ENCODE measurements at regions not wholly inside any gene's neighbourhood (a gene's known extent, or its start where the extent isn't known, plus 50 kb on each side); places are given as distances from the start of the nearest gene placed in this dataset.

DNA sequence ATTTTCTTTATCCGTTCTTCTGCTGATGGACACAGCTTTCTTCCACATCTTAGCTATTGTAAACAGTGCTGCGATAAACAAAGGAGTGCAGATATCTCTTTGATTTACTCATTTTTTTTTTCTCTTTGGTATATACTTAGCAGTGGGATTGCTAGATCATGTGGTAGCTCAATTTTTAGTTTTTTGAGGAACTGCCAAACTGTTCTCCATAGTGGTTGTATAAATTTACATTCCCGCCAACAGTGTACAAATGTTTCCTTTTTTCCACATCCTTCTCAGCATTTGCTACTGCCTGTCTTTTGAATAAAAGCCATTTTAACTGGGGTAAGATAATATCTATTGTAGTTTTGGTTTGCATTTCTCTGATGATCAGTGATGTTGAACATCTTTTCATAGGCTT is 196.8 kb upstream of the ZNF717 start:
- POLR2A ChIA-PET, result no interaction called here
- TF ChIP-seq, protein P1, sequence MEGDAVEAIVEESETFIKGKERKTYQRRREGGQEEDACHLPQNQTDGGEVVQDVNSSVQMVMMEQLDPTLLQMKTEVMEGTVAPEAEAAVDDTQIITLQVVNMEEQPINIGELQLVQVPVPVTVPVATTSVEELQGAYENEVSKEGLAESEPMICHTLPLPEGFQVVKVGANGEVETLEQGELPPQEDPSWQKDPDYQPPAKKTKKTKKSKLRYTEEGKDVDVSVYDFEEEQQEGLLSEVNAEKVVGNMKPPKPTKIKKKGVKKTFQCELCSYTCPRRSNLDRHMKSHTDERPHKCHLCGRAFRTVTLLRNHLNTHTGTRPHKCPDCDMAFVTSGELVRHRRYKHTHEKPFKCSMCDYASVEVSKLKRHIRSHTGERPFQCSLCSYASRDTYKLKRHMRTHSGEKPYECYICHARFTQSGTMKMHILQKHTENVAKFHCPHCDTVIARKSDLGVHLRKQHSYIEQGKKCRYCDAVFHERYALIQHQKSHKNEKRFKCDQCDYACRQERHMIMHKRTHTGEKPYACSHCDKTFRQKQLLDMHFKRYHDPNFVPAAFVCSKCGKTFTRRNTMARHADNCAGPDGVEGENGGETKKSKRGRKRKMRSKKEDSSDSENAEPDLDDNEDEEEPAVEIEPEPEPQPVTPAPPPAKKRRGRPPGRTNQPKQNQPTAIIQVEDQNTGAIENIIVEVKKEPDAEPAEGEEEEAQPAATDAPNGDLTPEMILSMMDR (IDR thresholded peaks at IDR 0.05), result no peak
- no peak for TF ChIP-seq EZH2 (IDR thresholded peaks at IDR 0.05; ENCODE audit: borderline replicate concordance, insufficient read depth, low read depth, low read length, poor library complexity, severe bottlenecking)
- no peaks in the 10 kb centered on the region for H3K27me3 ChIP-seq (replicated peaks in 1 of 4; ENCODE audit: control extremely low read depth in 1 of 4, control insufficient read depth in 3 of 4, insufficient read depth in 4 of 4, low read length in 3 of 4)
- Mint-ChIP-seq H3K4me1 (no peaks in the 10 kb centered on the region), H3K27me3 (no peaks in the 10 kb centered on the region), H3K27ac (no peak overlapping the region), H3K9me3 (ENCODE audit: insufficient read depth) (peaks cover 2% of the 10 kb centered on the region), H3K4me3 (no peak overlapping the region)
- no peak overlapping the region for H2AFZ ChIP-seq (ENCODE audit: insufficient read depth, low read depth, low read length, poor library complexity, severe bottlenecking)
- H3K9me3 ChIP-seq (ENCODE audit: control extremely low read depth in 1 of 3, control insufficient read depth in 2 of 3, insufficient read depth in 1 of 3, low read length in 2 of 3), result no peaks in the 10 kb centered on the region
- no peaks in the 10 kb centered on the region for H3K4me1 ChIP-seq (ENCODE audit: control insufficient read depth in 2 of 2, insufficient read depth in 2 of 2, low read length in 2 of 2)
- CTCF ChIA-PET, result no interaction called here
- H3K4me3 ChIP-seq (ENCODE audit: control extremely low read depth in 1 of 5, extremely low read depth in 1 of 5, insufficient read depth in 1 of 5, low read depth in 2 of 5, low read length in 4 of 5), result no peak overlapping the region
- H3K4me2 ChIP-seq (replicated peaks; ENCODE audit: low read depth, low read length, poor library complexity, severe bottlenecking), result no peak overlapping the region
- H3K36me3 ChIP-seq (replicated peaks in 1 of 2; ENCODE audit: control extremely low read depth in 1 of 2, control insufficient read depth in 1 of 2, extremely low read depth in 1 of 2, insufficient read depth in 2 of 2, low read length in 1 of 2), result no peaks in the 10 kb centered on the region
- DNase-seq (no peak), ATAC-seq (ENCODE audit: low read depth) (no peak)
- H4K20me1 ChIP-seq (ENCODE audit: control insufficient read depth, insufficient read depth, low read length, poor library complexity, severe bottlenecking), result no peaks in the 10 kb centered on the region
- no peak overlapping the region for H3K27ac ChIP-seq (ENCODE audit: low read length in 2 of 2)
- no CpG with 5 or more reads among the region's 3 CpGs for WGBS (ENCODE audit: insufficient coverage)
- H3K79me2 ChIP-seq (ENCODE audit: control insufficient read depth, insufficient read depth, low read length), result no peaks in the 10 kb centered on the region
- H3K9ac ChIP-seq (ENCODE audit: low read length), result no peak overlapping the region
- intact Hi-C loops (cut with micrococcal nuclease), result no loop called here

GRCh38 chr3:75983111-75983510 is 197.8 kb upstream of the ZNF717 start:
- Mint-ChIP-seq H3K4me1 (no peaks in the 10 kb centered on the region), H3K27ac (no peak overlapping the region), H3K4me3 (no peak overlapping the region), H3K9me3 (ENCODE audit: insufficient read depth) (peaks cover 2% of the 10 kb centered on the region), H3K27me3 (no peaks in the 10 kb centered on the region)
- ChIA-PET CTCF (no interaction called here), POLR2A (no interaction called here)
- Histone ChIP-seq H3K9me3 (ENCODE audit: control extremely low read depth in 1 of 3, control insufficient read depth in 2 of 3, insufficient read depth in 1 of 3, low read length in 2 of 3) (no peaks in the 10 kb centered on the region), H4K20me1 (ENCODE audit: control insufficient read depth, insufficient read depth, low read length, poor library complexity, severe bottlenecking) (no peaks in the 10 kb centered on the region), H3K79me2 (ENCODE audit: control insufficient read depth, insufficient read depth, low read length) (no peaks in the 10 kb centered on the region), H3K36me3 (replicated peaks in 1 of 2; ENCODE audit: control extremely low read depth in 1 of 2, control insufficient read depth in 1 of 2, extremely low read depth in 1 of 2, insufficient read depth in 2 of 2, low read length in 1 of 2) (no peaks in the 10 kb centered on the region), H3K27me3 (replicated peaks in 1 of 4; ENCODE audit: control extremely low read depth in 1 of 4, control insufficient read depth in 3 of 4, insufficient read depth in 4 of 4, low read length in 3 of 4) (no peaks in the 10 kb centered on the region), H3K4me1 (ENCODE audit: control insufficient read depth in 2 of 2, insufficient read depth in 2 of 2, low read length in 2 of 2) (no peaks in the 10 kb centered on the region), H3K4me3 (ENCODE audit: control extremely low read depth in 1 of 5, extremely low read depth in 1 of 5, insufficient read depth in 1 of 5, low read depth in 2 of 5, low read length in 4 of 5) (no peak overlapping the region), H3K9ac (ENCODE audit: low read length) (no peak overlapping the region), H2AFZ (ENCODE audit: insufficient read depth, low read depth, low read length, poor library complexity, severe bottlenecking) (no peak overlapping the region), H3K27ac (ENCODE audit: low read length in 2 of 2) (no peak overlapping the region), H3K4me2 (replicated peaks; ENCODE audit: low read depth, low read length, poor library complexity, severe bottlenecking) (no peak overlapping the region)
- WGBS (ENCODE audit: insufficient coverage), result no CpG with 5 or more reads among the region's 2 CpGs
- ATAC-seq (ENCODE audit: low read depth) (no peak), DNase-seq (no peak)
- intact Hi-C loops (cut with micrococcal nuclease), result no loop called here
- TF ChIP-seq, protein P1 (IDR thresholded peaks at IDR 0.05), result no peak
- TF ChIP-seq EZH2 (IDR thresholded peaks at IDR 0.05; ENCODE audit: borderline replicate concordance, insufficient read depth, low read depth, low read length, poor library complexity, severe bottlenecking), result no peak
